NCI-H2171 (cell line): ENCODE measurements at regions not wholly inside any gene's neighbourhood (a gene's known extent, or its start where the extent isn't known, plus 50 kb on each side); places are given as distances from the start of the nearest gene placed in this dataset.
A peak's percentile ranks its signal among the peaks of the same experiment; 100 is the strongest.

Experiments used
- DNase-seq: peaks from one replicate; lab custom pipeline; 2025; lab: John Stamatoyannopoulos, UW

- no peak for DNase-seq
Measured at GRCh38 chr17:77432034-77432661, 291.4 kb downstream of the SEC14L1 start.

- DNase-seq: no peak
Measured at GRCh38 chr17:77432742-77433141, 292.0 kb downstream of the SEC14L1 start.

- no peak for DNase-seq
Measured at GRCh38 chr17:77433385-77434135, 292.8 kb downstream of the SEC14L1 start.

- DNase-seq: no peak
Measured at GRCh38 chr17:77434136-77435114, 293.7 kb downstream of the SEC14L1 start.

GRCh38 chr17:77435272-77436057 is 294.7 kb downstream of the SEC14L1 start:
- DNase-seq: no peak

- DNase-seq: peak; percentile 69
Measured at GRCh38 chr17:77436058-77436442, 295.3 kb downstream of the SEC14L1 start.

GRCh38 chr17:77436481-77436880 is 295.7 kb downstream of the SEC14L1 start:
- no peak for DNase-seq

- peak; percentile 33 for DNase-seq
Measured at GRCh38 chr17:77437017-77437416, 296.2 kb downstream of the SEC14L1 start.

- no peak for DNase-seq
Measured at GRCh38 chr17:77437747-77438146, 297.0 kb downstream of the SEC14L1 start.

- no peak for DNase-seq
Measured at GRCh38 chr17:77438241-77439188, 297.7 kb downstream of the SEC14L1 start.

GRCh38 chr17:77439189-77440018 is 298.6 kb downstream of the SEC14L1 start:
- DNase-seq: peak; percentile 64

GRCh38 chr17:77440560-77440981 is 299.8 kb downstream of the SEC14L1 start:
- peak; percentile 20 for DNase-seq

GRCh38 chr17:77441130-77441920 is 300.6 kb downstream of the SEC14L1 start:
- peak; percentile 77 for DNase-seq

GRCh38 chr17:77441940-77442339 is 301.2 kb downstream of the SEC14L1 start:
- no peak for DNase-seq

GRCh38 chr17:77442976-77443747 is 302.4 kb downstream of the SEC14L1 start:
- no peak for DNase-seq

GRCh38 chr17:77443748-77444260 is 303.0 kb downstream of the SEC14L1 start:
- DNase-seq: no peak

- no peak for DNase-seq
Measured at GRCh38 chr17:77444628-77444983, 303.8 kb downstream of the SEC14L1 start.
